ENCODE measurements at regions not wholly inside any gene's neighbourhood (a gene's known extent, or its start where the extent isn't known, plus 50 kb on each side); places are given as distances from the start of the nearest gene placed in this dataset.
"Not testable (repeated sequence)": the region's sequence is repeated elsewhere in the genome, so short reads cannot be mapped to it uniquely, and the experiment has no call there.

DNA sequence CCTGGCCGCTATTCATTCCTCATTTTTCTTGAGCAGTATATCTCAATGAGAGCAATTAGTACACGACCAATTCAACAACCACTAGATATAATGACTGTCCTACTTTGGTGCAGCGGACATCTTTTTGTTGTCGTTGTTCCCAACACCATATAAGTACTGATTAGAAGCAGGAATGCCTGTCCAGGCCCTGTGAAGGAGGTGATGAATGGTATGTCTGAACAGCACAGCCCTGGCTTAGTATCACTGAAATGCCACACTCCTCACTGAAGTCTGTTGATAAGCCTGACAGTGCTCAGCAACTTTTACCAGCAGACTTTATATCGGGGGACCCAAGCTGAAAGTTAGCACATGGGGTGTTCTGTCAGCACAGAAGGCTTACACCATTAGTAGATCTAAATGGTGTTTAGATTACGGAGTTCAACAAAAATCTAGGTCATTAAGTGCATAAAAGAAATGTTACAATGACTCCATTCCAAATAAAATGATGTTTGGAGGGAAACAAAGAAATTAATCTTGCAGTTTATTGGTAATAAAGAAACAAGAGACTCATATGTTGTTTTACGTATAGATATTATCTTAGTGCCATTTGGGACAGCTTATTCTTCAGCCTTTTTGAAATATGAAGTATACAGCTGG is 228.3 kb upstream of the TTC29 start:
- DNase-seq = no peak

- no peak for DNase-seq
These were observed 228.9 kb upstream of the TTC29 start for GRCh38 chr4:147174591-147174990.

- no peak for DNase-seq
These were observed 229.9 kb upstream of the TTC29 start for GRCh38 chr4:147175460-147176025.

DNA sequence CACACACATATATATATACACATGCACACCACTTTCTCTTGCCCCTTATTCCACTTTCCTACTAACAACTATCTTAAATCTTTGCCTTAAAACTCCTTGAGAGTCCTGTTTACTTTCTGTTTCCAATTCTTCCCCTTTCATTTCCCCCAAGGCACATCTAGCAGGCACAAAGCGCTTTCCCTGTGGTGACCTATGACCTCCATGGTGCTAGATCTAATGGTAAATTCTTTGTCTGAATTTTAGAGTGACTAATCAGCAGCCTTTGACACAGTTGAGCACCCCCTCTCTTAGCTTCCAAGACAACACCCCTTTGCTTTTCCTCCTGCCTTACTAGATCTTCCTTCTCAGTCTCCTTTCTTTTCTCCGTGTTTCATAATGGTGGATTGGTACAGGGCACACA is 236.4 kb upstream of the TTC29 start:
- DNase-seq = no peak

- DNase-seq = no peak
These were observed 247.0 kb upstream of the TTC29 start for GRCh38 chr4:147192679-147193078.

GRCh38 chr4:147194114-147194513 is 248.4 kb upstream of the TTC29 start:
- no peak for DNase-seq

GRCh38 chr4:147194604-147195003 is 248.9 kb upstream of the TTC29 start:
- DNase-seq = no peak

DNA sequence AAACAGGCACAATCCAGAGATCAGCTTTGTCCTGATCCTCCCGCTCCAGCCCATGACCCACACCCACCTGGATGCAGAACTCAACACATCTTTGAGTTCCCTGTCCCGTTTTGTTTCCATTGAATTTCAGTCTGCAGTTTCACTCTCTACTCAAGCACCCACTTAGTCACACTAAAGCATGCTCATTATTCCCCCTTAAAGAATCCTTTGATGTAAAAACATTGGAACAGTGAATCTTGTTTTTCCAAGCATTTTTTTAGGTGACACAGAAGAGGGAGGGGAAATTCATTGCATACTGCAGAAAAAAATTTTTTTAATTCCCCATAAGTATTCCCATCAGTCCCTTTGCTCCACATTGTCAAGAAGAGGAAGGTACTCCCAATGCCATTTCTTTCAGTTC is 249.7 kb upstream of the TTC29 start:
- DNase-seq = no peak

- DNase-seq = no peak
These were observed 252.9 kb upstream of the TTC29 start for GRCh38 chr4:147198411-147199051.

DNA sequence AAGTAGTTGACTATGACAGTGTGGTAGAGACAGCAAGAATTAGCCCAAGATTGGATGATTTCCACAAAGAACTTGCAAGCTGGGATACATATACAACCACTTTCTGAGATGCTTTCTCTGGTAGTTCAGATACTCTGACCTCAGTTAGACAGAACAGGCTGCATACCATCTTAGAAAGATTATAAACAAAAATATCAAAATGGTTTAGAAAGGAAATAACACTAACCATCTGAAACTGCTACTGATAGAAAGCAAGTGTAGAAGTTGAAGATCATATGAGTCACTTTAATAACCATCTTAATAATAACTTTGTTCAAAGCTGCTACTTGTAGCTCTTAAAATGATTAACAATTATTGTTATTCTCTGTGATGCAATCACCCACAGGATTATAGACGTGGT is 255.4 kb upstream of the TTC29 start:
- DNase-seq = no peak

- DNase-seq = no peak
These were observed 261.1 kb upstream of the TTC29 start for GRCh38 chr4:147206807-147207206.

DNA sequence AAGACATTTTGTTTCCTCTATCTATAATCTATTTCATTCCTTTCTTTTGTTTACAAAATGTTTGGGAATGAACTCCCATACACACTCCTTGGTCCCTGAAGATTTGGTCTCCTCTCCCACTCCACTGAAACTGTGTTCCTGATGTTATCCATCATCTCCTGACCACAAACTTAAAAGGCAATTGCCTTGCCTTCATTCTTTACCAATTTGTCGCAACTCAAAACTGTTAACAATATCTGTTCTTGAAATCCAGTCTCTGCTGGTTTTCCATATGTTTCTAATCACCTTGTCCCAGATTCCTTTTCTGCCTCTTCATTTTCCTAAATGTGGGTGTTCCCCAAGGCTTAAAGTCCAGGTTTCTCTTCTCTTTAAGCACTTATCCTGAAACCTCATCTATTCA is 262.2 kb upstream of the TTC29 start:
- no peak for DNase-seq

GRCh38 chr4:147217655-147218054 is 263.2 kb upstream of the EDNRA start:
- DNase-seq = no peak

DNA sequence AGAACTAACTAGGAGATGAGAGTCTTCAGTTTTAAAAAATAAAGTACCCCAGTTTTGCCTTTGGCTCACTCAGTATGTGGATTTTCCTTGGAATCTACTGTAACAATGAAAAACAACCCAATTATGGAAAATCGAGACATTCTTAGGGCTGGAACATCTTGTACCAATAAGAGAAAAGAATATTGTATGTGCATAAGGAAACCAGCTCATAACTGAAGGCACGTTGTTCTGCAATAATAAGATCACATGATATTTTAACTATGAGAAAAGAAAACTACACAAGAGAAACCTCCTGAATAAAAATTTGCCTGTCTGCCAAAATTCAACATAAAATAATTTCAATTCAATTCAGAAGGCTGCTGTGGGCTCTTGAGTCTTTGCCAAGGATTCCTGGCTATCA is 261.8 kb upstream of the EDNRA start:
- DNase-seq = no peak

DNA sequence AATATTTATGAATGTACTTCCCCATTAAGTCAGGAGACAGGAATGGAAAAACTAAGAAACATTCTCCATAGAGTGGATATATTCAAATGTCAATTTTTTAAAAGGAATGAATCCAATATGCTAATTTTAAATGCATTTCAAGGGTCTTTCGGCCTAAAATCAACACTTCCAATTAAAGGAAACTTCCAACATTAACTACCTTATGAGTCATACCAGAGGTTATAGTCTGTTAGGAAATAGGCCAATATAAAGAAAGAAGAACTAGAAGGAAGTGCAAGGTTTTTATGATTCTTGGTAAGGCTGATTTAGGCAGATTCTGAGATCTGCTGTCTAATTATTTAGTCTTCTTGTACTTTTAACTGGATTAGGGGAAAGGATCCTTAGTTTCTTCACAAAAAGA is 260.1 kb upstream of the EDNRA start:
- no peak for DNase-seq

- no peak for DNase-seq
These were observed 258.0 kb upstream of the EDNRA start for GRCh38 chr4:147222906-147223305.

DNA sequence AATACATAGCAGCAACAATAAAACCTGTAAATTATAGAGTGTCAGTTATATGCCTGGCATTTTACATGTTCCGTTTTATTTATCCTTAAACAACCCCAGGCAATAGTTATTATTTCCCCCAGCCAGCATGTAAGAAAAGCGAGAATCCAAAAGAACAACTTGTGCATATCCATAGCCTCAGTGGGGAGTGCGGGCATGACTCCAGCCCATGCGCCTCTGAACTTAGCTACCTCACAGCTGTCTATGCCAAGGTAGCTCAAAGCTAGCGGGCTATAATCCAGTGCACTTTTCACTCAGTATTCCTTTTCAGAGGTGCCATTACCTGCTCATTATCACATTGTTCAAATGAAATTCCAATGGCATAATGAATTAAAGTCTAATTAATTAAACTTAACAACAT is 257.3 kb upstream of the EDNRA start:
- DNase-seq = no peak

- DNase-seq = no peak
These were observed 244.1 kb upstream of the EDNRA start for GRCh38 chr4:147236806-147237205.

DNA sequence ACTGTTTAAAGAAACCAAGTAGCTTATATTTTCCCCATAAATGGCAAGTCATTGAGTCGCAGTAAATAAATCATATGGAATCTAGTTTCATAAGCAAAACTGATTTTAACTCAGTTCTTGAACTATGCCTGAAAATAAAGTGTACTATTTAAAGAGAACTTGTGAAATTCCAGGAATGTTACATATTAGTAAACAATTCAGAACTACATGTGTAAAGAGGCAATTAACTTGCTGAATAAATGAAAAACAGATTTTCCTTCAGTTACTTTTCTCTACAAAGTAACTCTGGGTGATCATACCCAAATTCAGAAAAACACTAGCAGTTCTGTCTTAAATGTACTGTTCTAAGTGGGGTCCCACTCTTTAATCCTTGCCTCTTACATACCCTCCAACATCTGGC is 236.1 kb upstream of the EDNRA start:
- DNase-seq = no peak

DNA sequence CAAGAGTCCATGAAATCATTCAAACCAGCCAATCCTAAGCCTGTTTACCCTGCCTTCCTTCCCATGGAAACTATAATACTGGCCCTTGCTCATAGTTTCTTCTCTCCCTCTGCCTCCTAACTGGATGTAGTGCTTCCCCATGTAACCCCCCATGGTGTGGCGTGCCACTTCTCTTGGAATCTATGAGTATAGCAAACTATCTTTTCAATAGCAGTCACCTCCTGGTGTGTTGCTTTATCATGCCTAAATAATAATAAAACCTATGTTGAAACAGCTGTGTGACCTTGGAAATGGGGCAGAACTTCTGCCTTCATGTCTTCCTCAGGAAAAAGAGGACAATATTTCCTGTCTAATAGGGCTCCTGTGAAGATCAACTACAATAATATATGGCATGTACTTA is 234.8 kb upstream of the EDNRA start:
- no peak for DNase-seq

DNA sequence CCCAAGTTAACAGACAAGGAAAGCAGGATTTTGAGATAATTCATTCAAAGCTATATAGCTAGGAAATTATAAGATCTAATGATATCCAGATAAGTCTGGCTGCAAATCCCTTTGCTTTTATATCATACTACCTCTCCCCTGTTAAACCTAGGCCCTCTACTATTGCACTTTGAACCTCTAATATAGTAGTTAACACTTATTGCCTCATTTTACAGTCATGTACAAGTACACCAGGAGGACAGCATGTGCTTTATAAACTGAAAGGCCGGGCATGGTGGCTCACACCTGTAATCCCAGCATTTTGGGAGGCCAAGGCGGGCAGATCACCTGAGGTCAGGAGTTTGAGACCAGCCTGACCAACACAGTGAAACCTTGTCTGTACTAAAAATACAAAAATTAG is 234.4 kb upstream of the EDNRA start:
- DNase-seq = not testable (repeated sequence)

DNA sequence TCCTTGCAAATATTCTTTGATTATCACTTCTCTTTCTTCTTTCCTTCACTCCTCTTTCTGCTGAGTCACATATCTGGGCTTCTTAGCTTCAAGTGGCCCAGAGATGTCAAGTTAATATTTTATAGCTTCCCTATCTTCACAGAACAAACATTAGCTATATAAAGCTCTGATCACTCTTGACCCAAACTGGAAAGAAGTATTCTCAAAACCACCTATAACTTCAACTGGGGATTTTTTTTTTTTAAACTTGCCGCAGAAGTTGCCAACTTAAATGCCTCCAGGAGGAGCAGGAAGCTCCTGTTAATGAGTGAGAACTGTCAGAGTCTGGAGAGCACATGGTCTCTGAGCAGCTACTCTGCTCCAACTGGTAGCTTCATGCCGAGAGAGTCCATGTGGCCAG is 233.3 kb upstream of the EDNRA start:
- DNase-seq = no peak

DNA sequence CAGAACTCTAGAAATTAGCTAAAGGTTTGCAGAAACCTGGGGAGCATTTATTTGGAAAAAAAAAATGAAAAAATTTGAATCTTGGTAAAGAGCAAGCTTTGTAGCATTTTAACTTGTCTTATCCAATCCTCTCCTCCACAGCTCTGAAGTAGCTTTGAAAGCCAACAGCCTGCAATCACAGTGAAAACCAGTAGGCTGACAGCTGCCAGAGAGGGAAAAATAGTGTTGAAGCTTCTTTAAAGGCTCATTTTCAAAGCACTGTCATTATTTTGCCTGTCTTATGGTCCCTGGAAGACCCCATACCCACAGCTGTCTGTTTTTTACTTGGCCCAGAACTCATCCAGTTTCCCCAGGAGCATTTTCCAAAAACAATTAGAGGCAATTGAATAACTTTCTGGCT is 230.8 kb upstream of the EDNRA start:
- DNase-seq = no peak

DNA sequence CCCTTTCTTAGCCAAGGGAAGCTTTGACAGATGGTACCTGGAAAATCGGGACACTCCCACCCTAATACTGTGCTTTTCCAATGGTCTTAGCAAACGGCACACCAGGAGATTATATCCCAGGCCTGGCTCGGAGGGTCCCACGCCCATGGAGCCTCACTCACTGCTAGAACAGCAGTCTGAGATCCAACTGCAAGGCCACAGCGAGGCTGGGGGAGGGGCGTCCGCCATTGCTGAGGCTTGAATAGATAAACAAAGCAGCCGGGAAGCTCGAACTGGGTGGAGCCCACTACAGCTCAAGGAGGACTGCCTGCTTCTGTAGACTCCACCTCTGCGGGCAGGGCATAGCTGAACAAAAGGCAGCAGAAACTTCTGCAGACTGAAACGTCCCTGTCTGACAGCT is 225.6 kb upstream of the EDNRA start:
- not testable (repeated sequence) for DNase-seq

GRCh38 chr4:147259271-147259670 is 221.6 kb upstream of the EDNRA start:
- not testable (repeated sequence) for DNase-seq
